SJCRH30 (cell line): ENCODE measurements at regions not wholly inside any gene's neighbourhood (a gene's known extent, or its start where the extent isn't known, plus 50 kb on each side); places are given as distances from the start of the nearest gene placed in this dataset.
A peak's percentile ranks its signal among the peaks of the same experiment; 100 is the strongest.

ENCODE experiments used
- DNase-seq, 2 experiments: peaks; one replicate each; pipeline ENCODE4 v3.0.0-alpha.2; 2015 to 2020
- H3K27ac ChIP-seq: fragments of 250-450 bp; sonication (Bioruptor Pico); 2 replicates; pipeline ENCODE4 v1.5.1; 2020; ENCODE audit warnings: mild to moderate bottlenecking, moderate library complexity
- H3K27me3 ChIP-seq: fragments of 250-450 bp; sonication (Bioruptor Pico); 2 replicates; pipeline ENCODE4 v1.5.1; 2020; ENCODE audit warnings: mild to moderate bottlenecking, moderate library complexity
- H3K36me3 ChIP-seq: fragments of 250-450 bp; sonication (Bioruptor Pico); 2 replicates; pipeline ENCODE4 v1.5.1; 2020; ENCODE audit warnings: mild to moderate bottlenecking, moderate library complexity
- H3K4me1 ChIP-seq: fragments of 250-450 bp; sonication (Bioruptor Pico); 2 replicates; pipeline ENCODE4 v1.5.1; 2020; ENCODE audit warnings: mild to moderate bottlenecking, moderate library complexity
- H3K4me3 ChIP-seq: fragments of 250-450 bp; sonication (Bioruptor Pico); 2 replicates; pipeline ENCODE4 v1.5.1; 2020; ENCODE audit warnings: mild to moderate bottlenecking, moderate library complexity
- H3K9me3 ChIP-seq: fragments of 250-450 bp; sonication (Bioruptor Pico); replicated peaks from 2 replicates; pipeline ENCODE4 v1.5.1; 2020; ENCODE audit warnings: mild to moderate bottlenecking, moderate library complexity

DNA sequence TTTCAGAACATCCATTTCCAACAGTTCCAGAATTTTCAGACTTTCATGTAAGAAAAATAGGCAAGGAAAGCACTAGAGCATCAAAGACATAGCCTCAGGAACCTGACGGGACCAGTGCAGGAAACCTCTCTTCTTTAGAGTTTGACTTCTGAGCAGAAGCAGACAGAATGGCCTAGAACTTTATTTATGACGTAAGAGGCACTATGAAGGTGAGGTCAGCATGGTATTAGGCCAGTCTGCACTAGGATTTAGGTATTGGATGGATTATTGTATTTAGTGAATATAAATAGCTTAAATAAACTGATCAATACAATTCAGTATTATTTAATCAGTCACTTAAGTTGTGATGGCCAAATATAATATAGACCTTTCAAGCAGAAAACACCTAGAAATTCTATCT lies 117.6 kb downstream of the CYRIA start:
- Histone ChIP-seq H3K4me1 (no peaks in the 10 kb centered on the region), H3K4me3 (no peak overlapping the region), H3K27me3 (no peaks in the 10 kb centered on the region), H3K27ac (no peak overlapping the region), H3K36me3 (0 out of 2 replicates have a peak, but pooled peaks cover 3% of the 10 kb centered on the region), H3K9me3 (no peaks in the 10 kb centered on the region)
- DNase-seq = no peak

DNA sequence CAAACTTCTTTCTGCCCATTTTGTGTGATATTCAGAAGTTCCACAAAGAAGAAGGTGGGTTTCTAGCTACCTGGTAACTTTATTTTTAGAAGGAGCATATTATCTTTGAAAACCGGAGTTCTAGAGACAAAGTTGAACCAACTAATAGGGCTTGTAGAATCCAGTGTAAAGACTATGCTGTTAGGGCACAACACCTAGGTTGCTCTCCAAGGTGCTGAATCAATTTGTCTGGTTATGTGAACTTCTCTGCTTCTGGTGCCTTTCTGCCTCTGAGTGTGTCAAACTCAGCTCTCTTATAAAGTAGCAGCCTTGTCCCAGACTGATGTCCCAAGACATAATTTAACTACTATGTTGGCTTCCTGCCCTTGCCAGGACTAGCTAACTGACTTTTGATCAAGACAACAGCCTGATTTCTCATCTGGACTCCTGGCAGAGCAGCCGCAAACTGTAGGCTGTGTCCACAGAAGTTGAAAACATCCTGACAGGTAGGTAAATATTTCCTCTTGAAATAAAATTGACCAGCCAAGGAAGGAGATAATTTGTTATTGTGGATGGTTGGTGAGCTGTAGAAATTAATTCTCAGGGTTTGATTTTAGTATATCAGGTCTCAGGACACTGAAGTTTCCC lies 119.4 kb downstream of the CYRIA start:
- no peaks in the 10 kb centered on the region for H3K27me3 ChIP-seq
- H3K27ac ChIP-seq = no peak overlapping the region
- H3K9me3 ChIP-seq = no peaks in the 10 kb centered on the region
- DNase-seq = peak; percentile 70 to 93
- no peaks in the 10 kb centered on the region for H3K36me3 ChIP-seq
- H3K4me3 ChIP-seq = no peak overlapping the region
- no peaks in the 10 kb centered on the region for H3K4me1 ChIP-seq

DNA sequence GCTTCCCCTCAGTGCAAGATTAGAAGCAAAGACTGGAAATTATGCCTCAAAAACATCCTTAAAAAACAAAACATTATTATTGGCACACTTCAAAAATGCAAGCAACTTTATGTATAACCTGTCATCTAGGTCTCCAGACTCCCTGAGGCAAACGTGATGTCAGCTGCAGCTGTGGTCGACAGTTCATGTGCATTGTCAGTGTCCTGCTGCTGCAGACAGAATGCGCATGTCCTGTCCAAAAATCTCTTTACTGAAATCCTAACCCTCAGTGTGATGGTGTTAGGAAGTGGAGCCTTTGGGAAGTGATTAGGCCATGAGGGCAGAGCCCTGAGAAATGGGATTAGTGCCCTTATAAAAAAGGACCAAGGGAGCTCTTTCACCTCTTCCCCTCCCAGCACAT lies 126.9 kb downstream of the CYRIA start:
- no peaks in the 10 kb centered on the region for H3K9me3 ChIP-seq
- H3K27ac ChIP-seq = no peak overlapping the region
- H3K36me3 ChIP-seq = no peaks in the 10 kb centered on the region
- peak; percentile 63 to 79 for DNase-seq
- H3K27me3 ChIP-seq = no peaks in the 10 kb centered on the region
- peaks cover 3% of the 10 kb centered on the region; the same call in 1 of the 2 replicates for H3K4me1 ChIP-seq
- no peak overlapping the region for H3K4me3 ChIP-seq

DNA sequence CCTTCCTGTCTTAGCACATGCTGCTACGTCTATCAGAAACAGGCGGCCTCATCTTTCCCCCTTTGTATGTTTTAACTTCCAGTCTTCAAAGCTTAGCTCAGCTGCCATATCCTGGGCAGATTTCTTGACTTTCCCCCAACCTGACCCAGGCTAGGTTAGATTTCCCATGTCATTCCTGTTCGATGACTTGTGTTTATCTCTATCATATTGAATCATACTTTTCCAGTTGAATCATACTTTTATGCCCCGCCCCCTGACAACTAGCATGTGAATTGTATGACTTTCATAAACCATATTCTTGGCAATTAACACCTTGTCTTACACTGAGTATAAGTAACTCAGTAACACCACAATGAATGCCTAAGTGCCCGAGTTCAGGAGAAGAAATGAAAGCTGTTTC lies 128.3 kb downstream of the CYRIA start:
- Histone ChIP-seq H3K9me3 (no peaks in the 10 kb centered on the region), H3K4me3 (no peak overlapping the region), H3K27me3 (no peaks in the 10 kb centered on the region), H3K4me1 (peaks cover 3% of the 10 kb centered on the region; the same call in 1 of the 2 replicates), H3K27ac (no peak overlapping the region), H3K36me3 (no peaks in the 10 kb centered on the region)
- DNase-seq = no peak

DNA sequence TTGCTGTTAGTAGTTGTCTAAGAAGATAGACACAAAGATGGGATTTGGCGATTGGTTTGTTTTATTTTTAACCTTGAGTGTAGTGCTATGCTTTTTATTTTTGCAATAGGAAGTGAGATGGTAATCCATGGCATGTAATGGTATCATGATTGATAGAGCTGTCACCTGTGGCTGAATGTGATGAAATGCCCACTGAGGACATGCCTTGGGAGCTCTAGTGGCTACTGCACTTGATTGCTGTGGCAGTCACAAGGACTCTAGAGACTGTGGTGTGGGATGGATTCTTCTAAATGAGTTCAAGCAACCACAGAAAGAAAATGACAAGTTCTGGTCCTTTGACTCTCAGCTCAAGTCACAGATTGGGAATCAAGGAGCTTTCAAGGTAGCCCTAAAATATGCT lies 139.4 kb downstream of the CYRIA start:
- H3K4me3 ChIP-seq = no peak overlapping the region
- no peaks in the 10 kb centered on the region for H3K9me3 ChIP-seq
- no peak overlapping the region for H3K27ac ChIP-seq
- peaks cover 18% of the 10 kb centered on the region for H3K4me1 ChIP-seq
- H3K36me3 ChIP-seq = no peaks in the 10 kb centered on the region
- H3K27me3 ChIP-seq = no peaks in the 10 kb centered on the region
- no peak for DNase-seq

DNA sequence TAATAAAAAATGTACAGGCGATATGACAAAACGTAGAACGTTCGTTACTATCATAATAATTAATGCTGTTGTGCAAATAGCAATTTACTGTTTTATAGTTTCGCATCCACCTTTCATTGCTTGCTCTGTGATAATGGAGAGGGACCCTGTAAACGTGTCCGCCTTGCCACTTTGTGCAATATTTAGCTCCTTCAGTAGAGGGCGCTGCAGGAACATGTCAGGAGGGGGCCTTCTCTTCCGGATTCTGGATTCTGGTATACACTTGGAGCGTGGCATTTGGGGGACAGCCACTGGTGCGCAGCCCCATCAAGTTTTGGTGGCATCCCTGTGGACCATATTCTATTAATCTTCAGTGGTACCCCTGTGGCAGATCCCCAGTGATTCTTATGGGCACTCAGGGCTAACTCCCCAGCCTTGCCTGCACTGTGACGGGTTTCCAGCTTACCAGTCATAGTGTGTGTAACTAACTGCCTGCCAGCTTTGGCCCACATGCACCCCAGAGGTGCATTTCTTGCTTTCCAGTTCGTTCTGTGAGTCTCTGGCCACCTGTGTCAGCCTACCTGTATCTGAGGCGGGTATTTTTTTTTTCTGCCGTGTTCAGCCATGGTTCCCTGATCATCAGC lies 140.3 kb downstream of the CYRIA start:
- no peak overlapping the region for H3K27ac ChIP-seq
- no peaks in the 10 kb centered on the region for H3K36me3 ChIP-seq
- DNase-seq = peak; percentile 66 to 82
- no peaks in the 10 kb centered on the region for H3K27me3 ChIP-seq
- peaks cover 23% of the 10 kb centered on the region for H3K4me1 ChIP-seq
- H3K4me3 ChIP-seq = no peak overlapping the region
- H3K9me3 ChIP-seq = no peaks in the 10 kb centered on the region

DNA sequence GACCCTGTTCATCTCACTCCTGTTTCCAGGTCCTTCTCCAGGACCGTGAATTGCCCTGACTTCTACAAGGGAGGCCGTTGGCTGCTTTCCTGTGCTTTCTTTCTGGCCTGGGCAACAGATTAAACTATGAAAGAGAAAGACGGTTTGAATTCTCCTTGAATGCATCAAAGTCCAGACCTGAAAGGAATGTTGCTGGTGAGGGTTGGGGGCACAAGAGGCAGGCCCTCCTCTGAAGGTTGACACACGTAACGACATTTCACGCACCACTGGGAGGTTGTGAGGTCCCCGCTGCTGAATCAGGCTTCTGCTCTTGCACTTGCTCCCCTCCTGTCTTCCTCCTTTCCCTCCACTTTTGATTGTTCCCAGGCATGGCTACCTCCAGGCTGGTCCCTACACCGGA lies 141.9 kb downstream of the CYRIA start:
- Histone ChIP-seq H3K4me1 (peaks cover 23% of the 10 kb centered on the region), H3K9me3 (no peaks in the 10 kb centered on the region), H3K4me3 (no peak overlapping the region), H3K27me3 (no peaks in the 10 kb centered on the region), H3K27ac (no peak overlapping the region), H3K36me3 (no peaks in the 10 kb centered on the region)
- no peak for DNase-seq

DNA sequence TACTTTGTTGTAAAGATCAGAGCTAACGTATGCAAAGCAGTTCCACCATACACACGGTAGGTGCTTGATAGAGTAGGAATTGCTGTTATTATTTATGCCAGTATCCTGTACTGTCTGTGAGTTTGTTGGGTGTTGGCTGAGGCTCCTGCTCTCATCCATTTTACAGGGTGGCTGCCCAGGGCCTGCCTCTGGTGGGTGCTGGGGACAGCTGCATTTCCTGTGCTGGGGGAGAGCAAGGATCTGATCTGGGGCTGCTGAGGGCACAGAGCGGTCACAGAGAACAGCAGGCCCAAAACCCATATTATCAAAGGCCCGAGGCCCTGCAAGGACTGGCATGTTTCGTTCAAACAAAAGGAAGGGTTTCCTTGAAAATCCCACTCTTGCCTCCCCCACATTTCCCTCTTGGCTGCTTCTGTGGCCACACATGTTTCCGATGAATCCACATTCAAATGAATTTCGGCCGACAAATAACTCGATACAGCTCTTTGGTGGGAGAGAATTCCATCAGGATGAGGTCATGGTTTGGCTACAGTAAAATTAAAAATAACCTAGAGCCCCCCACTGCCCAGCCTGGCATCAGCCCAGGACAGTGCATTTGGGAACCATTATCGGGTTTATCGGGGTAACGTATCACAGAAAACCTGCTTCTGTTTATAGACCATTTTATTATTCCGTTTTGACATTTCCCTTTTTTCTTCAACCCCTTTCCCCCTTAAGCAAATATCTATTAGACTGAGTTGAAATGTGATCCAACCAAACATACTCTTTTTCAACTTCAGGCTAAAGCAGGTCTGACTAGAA lies 143.4 kb downstream of the CYRIA start:
- Histone ChIP-seq H3K9me3 (no peaks in the 10 kb centered on the region), H3K27ac (peak overlapping the region; percentile 90), H3K4me1 (peaks cover 23% of the 10 kb centered on the region), H3K4me3 (peak overlapping the region; percentile 39), H3K27me3 (no peaks in the 10 kb centered on the region), H3K36me3 (no peaks in the 10 kb centered on the region)
- DNase-seq = peak; percentile 83 to 93

DNA sequence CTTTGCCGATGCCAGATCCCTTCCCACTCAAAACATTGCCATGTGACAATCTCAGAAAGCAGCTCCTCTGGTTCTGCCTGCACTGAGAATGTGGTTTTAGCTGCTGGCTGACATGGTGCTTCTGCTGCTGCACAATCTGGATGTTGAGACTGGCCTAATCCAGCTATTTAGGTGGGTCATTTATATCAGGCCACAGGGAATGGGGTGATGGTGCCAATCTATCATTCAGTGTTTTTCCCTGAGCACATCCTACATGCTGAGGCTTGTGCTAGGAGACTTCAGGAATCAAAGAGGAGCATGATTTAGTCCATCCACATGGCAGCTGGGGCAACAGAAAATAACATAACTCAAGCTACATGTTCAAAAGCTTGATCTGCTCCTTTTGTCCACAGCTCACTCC lies 144.7 kb downstream of the CYRIA start:
- DNase-seq = no peak
- Histone ChIP-seq H3K4me3 (no peak overlapping the region), H3K27ac (no peak overlapping the region; the same call in 1 of the 2 replicates), H3K9me3 (no peaks in the 10 kb centered on the region), H3K27me3 (no peaks in the 10 kb centered on the region), H3K4me1 (peaks cover 23% of the 10 kb centered on the region), H3K36me3 (no peaks in the 10 kb centered on the region)

DNA sequence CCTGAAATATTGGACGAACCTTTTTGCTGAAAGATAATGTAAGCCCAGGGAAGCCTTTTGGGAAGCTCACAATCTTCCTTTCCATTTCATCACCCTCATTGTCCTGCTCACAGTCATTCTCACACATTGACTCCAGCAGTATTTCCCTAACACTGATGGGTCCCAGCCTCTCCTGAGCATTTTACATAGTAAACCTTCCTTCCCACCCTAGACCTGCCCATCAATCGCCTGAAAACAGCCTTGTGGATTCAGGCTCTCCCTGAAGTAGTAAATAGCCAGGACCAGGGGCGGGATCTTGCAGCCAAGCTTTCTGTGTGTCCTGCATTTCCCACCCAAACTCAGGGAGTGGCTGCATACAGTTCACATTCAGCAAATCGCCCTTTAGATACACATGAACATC lies 149.9 kb downstream of the CYRIA start:
- H3K4me1 ChIP-seq = peaks cover under 1% of the 10 kb centered on the region

DNA sequence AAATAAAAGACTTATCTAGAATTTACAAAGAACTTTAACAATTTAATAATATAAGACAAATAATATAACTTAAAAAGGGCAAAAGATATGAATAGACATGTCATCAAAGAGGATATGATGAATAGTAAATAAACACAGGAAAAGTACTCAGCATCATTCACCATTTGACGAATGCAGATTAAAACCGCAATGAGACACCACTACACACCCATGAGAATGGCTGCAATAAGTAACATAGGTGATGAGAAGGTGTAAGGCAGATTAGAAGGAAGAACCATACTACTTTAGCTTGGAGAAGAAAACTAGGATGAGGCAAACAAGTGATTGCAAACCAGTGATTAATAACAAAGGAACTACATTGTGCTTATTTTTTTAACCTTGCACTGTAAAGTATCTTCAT lies 152.0 kb downstream of the CYRIA start:
- Histone ChIP-seq H3K27ac (no peak overlapping the region), H3K27me3 (no peaks in the 10 kb centered on the region), H3K9me3 (no peaks in the 10 kb centered on the region), H3K4me3 (no peak overlapping the region), H3K4me1 (no peaks in the 10 kb centered on the region), H3K36me3 (no peaks in the 10 kb centered on the region)
- DNase-seq = no peak

More for the DNA sequence above, 149.9 kb downstream of the CYRIA start:
- H3K27me3 ChIP-seq = no peaks in the 10 kb centered on the region
- no peak overlapping the region for H3K27ac ChIP-seq
- no peak overlapping the region for H3K4me3 ChIP-seq
- no peaks in the 10 kb centered on the region for H3K9me3 ChIP-seq
- DNase-seq = no peak
- H3K36me3 ChIP-seq = no peaks in the 10 kb centered on the region

DNA sequence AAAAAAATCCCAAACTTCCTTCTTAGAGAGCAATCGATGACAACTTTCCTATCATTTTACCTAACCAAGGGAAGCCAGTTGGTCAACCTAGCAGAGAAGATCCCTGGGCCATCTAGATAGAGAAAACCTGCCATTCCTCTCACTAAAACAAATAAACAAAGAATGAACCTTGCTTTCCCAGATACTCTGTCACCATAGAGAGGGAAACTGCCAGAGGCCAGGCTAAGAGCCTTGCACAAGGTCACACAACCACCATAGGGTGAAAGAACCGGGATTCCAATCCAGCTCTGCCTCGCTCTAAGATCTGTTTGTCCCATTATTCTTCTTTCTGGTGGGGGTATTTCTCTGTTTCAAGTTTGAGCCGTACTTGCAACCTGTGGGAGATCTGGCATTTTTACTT lies 154.6 kb downstream of the CYRIA start:
- Histone ChIP-seq H3K4me3 (no peak overlapping the region), H3K36me3 (no peaks in the 10 kb centered on the region), H3K4me1 (no peaks in the 10 kb centered on the region), H3K9me3 (no peaks in the 10 kb centered on the region), H3K27me3 (no peaks in the 10 kb centered on the region), H3K27ac (no peak overlapping the region)
- no peak for DNase-seq

DNA sequence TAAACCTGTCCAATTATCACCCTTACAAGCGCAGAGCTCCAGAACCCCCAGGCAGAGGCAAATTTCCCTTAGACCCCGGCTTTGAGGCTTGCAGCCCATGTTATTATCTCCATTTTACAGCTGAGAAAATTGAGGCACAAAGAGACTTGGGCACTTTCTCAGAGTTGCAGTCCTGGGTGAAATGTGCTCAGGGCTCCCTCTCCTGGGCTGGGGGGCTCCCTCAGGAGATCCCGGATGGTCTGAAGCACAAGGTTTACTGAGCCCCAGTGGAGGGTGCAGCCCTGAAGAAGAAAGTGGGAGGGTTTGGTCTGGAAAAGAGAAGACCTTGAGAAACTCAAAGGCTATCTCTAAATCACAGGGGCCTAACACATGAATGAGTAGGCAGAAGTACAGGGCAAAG lies 156.6 kb downstream of the CYRIA start:
- no peak for DNase-seq
- Histone ChIP-seq H3K4me3 (no peak overlapping the region), H3K36me3 (no peaks in the 10 kb centered on the region), H3K9me3 (no peaks in the 10 kb centered on the region), H3K27me3 (no peaks in the 10 kb centered on the region), H3K4me1 (no peaks in the 10 kb centered on the region), H3K27ac (no peak overlapping the region)

DNA sequence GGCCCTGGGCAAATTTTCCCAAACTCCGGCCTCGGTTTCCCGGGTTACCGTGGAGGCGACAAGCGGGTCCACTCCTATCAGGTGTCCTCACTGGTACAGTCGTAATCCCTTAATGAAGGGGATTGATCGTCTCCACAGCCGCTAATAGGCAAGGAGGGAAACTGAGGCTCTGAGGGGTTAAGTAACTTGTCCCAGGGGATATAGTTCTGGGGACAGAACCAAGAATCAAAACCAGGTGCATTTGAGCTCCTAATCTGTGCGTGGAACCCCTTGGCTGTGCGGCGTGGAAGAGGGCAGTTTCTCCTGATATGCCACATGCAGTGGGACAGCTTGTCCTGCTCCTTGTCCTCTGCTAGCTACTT lies 157.2 kb downstream of the CYRIA start:
- Histone ChIP-seq H3K36me3 (no peaks in the 10 kb centered on the region), H3K27ac (no peak overlapping the region), H3K4me1 (no peaks in the 10 kb centered on the region), H3K4me3 (no peak overlapping the region), H3K27me3 (no peaks in the 10 kb centered on the region), H3K9me3 (no peaks in the 10 kb centered on the region)
- DNase-seq = no peak

DNA sequence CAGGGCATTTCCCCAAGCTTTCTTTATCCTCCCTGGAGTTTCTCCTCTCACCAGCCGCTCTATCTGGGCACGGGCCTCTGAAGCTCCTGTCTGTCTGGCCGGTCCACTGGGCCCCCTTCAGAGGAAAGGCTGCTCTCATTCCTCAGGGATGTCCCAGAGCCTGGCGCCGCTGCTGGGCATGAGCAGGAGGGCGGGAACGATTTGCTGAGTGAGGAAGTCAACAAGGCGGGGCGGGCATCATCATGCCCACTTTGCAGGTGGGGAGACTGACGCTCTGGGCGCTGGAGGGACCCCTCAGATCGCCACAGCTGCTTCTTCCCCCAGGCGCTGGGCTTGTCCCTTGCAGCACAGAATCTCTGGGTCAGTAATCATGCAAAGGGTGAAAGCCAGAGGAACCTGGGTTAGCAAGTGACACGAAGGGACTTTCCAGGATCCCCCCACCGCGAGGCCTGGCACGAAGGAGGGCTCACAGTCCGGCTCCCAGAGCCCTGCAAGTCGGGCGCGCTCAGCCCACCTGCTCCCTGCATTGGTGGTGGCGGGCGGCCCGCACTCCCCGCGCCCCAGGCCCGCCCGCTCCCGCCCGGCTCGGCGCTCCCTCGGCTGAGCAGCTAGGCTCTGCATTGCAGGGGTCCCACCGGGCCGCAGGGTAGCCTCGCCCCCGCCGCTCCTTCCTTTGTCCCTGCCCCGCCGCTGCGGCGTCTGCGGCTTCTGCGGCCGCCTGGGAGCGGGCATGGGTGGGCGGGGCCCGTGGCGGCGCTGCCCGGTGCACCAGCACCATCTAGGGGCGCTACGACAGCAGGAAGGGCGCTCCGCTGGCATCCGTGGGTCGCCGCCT lies 157.8 kb downstream of the CYRIA start:
- no peak overlapping the region for H3K27ac ChIP-seq
- no peaks in the 10 kb centered on the region for H3K4me1 ChIP-seq
- no peaks in the 10 kb centered on the region for H3K9me3 ChIP-seq
- no peaks in the 10 kb centered on the region for H3K27me3 ChIP-seq
- H3K4me3 ChIP-seq = peak overlapping the region; percentile 28; the same call in 1 of the 2 replicates
- peak in 1 of 2 experiments; percentile 34 for DNase-seq
- no peaks in the 10 kb centered on the region for H3K36me3 ChIP-seq
